NCI-H2107 (cell line): ENCODE measurements at regions not wholly inside any gene's neighbourhood (a gene's known extent, or its start where the extent isn't known, plus 50 kb on each side); places are given as distances from the start of the nearest gene placed in this dataset.

Experiments
- DNase-seq: peaks from one replicate; lab custom pipeline; 2025; lab: John Stamatoyannopoulos, UW

DNA sequence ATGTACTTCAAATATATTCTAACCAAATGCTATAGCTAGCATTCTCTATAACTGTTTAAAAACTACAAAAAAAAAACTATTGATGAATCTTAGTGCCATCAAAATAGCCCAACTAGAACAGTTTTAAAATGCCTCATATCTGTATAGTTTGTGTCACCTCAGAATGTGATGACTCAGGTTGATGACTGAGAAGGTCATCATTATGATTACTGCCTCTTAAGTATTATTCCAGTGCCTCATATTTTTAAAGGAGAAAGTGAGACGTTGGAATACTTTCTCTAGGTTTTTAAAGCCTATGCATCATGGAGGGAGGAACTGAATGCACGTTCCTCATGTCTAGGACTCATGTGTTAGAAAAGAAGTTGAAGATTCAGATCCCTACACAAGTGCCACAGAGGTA is 88.2 kb downstream of the TMA16 start:
- DNase-seq: no peak

DNA sequence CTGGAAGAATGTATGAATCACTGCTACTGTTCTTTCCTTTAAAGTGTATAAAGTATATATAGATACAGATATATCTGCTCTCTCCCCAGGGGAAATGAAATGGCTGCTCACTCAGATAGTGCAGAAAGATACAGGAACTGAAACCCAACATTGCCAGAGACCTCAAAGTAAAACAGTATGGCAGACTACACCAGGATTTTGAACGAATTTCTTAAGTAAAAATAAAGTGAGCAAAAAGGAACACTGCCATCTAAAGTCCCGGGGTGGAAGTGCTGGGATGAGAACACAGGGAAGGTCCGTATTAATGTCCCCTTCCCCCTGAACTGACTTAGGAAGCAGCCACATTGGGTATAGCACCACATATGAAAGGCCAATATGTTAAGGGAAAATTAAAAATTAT is 93.4 kb downstream of the TMA16 start:
- DNase-seq: no peak

DNA sequence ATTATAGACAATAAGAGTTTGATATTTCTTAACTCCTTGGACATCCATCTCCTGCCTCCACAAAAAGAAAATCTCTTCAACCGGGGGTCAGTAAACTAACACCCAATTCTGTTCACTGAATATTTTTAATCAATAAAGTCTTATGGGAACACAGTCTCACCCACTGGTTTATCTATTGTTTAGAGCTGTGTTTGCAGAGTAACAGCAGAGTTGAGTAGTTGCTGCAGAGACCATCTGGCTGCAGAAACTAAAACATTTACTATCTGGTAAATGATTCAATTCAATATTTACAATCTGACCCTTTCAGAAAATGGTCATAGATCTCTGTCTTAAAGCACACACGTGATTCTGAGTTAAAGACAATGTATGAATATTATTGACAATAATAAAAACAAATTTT is 94.0 kb downstream of the TMA16 start:
- DNase-seq: no peak

DNA sequence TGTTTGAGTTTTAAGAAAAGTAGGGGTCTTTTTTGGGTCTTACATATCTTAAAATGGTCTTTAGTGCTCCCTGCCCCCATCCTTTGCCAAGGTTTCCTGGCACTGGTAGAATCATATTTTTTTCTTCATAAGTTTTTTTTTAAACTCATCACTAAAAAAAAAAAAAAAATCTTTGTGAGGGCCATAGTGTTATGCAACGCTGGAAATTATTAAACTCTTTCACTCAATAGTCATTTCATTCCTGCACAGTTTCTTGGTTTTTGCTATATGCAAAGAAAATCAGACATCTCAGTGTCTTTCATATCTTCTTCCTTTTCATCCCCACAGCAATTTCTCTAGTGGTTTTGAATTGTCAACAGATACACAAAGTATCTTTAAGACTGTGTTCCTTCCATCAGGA is 95.6 kb downstream of the TMA16 start:
- DNase-seq: no peak

DNA sequence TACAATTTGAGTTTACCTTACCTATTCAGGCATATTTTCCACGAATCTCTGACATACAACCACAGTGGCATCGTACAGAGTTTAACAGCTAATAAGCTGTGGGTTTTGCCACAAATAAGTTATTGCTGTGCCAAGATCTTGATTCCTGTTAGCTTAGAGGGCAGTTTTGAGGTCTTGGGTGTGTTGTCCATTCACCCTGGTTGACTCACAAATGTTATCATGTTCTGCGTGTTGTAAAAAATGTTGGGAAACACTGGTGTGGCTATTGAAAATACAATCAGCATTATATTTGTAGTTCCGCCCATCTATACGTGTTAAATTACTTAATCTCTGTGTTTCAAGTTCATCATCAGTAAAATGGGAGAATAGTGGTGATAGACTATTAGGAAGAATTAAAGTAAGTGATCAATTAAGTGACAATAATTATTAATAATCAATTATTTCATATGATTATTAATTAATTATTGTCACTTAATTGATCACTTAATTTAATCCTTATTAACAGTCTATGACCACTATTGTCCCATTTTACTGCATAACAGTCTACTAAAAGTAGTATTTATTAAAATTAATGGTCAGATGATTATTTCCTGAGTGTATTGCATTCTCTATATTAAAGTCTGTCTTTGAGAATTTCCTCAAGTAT is 96.3 kb downstream of the TMA16 start:
- no peak for DNase-seq

DNA sequence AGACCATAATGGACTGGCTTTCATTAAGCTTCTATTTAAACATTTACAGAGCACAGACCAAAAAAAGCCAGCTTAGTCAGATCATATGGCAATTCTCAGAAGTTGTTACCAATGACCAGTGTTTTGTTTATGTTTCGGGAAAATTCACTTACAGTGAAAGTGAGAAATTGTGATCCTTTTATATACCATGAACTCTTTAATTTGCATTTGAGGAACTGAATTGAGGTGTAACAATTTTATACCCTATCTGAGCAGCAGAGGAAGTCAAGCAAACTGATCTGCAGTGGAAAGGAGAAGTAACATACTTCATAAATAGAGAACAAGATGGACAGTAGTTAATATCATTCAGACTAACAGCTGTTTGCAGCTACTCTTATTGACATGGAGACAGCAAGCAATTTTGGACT is 97.1 kb downstream of the TMA16 start:
- no peak for DNase-seq

DNA sequence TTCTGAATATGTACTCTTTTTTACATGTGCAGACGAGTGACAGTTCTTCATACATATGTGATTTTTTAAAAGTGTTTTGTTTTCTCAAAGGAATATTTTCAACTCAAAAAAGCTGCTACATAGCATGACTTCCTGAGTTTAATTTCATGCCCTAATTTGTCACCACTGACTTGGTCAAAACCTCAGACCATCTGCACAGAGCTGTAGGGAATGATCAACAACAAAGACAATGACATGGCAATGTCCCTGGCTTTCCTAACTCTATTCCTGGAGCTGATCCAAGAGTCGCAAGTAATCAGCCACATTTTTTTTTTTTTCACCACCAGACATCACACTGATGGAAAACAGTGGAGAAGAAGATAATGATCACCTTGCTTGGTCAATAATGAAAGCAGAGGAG is 97.7 kb downstream of the TMA16 start:
- no peak for DNase-seq

DNA sequence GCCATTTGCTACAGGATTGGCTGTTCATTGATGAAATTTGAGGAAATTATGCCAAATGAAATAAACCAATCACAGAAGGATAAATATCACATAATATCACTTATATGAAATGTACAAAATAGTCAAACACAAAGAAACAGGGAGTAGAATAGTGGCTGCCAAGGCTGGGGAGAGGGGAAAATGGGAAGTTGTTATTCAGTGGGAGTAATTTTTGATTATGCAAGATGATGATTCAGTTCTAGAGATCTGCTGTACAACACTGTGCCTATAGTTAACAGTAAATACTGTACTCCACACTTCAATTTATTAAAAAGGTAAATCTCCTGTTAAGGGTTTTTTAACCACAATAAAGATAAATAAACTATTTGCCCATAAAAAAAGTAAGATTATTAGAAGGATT is 101.1 kb downstream of the TMA16 start:
- DNase-seq: no peak

DNA sequence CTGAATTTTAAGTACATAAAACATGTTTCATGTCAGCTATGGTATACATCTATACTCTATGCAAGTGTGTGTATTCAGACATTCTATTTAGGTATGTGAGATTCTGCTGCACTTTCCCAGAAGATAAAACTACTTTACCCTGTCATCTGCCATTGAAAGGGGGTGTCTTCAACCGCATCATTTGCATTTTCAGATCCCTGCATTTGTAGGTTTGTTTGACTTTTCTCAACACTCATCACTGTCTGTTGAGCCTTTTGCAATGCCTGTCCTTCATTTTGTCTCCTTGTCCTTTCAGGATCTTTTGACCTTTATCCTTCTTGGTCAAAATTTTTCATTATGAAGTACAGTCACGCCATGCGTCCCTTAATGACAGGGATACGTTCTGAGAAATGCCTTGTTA is 103.5 kb downstream of the TMA16 start:
- DNase-seq: no peak

DNA sequence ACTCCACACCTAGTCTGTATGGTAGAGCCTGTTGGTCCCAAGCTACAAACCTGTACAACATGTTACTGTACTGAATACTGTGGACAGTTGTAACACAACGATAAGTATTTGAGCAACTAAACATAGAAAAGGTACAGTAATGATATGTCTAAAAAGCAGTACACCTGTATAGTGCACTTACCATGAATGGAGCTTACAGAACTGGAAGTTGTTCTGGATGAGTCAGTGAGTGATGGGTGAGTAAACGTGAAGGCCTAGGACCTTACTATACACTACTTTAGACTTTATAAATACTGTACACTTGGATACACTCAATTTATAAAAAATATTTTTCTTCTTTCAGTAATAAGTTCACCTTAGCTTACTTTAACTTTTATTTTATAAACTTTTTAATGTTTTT is 104.0 kb downstream of the TMA16 start:
- DNase-seq: no peak

DNA sequence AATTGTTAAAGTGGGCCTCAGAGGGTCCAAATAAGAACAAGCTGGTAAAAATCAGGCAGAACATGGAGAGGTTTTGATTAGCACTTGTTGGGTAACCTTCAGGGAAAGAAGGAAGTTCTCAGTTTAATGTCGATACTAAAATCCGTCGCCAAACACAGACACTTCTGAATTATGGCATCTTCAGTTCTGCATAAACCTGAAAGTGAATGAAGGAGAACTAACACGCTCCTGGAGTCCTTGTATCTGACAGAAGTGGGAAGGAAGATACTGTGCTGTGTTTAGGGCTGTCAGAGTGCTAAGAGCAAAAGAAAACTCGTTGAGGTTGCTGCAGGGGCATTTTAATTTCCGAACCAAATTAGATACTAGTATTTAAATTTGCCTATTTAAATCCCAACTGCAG is 106.2 kb downstream of the TMA16 start:
- DNase-seq: no peak

DNA sequence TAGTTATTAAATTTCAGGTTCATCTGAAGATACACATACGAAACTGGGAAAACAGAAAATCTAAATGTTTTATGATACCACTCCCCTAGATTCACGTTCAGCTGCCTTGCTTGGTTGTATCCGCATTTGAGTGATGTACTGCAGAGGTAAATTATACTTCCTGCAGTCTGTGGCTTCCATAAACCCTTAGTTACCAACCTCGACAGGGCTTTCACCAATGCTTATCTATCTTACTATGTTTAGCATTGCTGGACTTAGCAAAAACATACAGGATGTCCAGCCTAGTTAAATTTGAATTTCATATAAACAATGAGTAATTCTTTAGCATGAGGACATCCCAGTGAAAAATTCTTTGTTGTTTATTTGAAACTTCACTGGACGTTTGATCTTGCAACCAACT is 108.8 kb downstream of the TMA16 start:
- DNase-seq: no peak

DNA sequence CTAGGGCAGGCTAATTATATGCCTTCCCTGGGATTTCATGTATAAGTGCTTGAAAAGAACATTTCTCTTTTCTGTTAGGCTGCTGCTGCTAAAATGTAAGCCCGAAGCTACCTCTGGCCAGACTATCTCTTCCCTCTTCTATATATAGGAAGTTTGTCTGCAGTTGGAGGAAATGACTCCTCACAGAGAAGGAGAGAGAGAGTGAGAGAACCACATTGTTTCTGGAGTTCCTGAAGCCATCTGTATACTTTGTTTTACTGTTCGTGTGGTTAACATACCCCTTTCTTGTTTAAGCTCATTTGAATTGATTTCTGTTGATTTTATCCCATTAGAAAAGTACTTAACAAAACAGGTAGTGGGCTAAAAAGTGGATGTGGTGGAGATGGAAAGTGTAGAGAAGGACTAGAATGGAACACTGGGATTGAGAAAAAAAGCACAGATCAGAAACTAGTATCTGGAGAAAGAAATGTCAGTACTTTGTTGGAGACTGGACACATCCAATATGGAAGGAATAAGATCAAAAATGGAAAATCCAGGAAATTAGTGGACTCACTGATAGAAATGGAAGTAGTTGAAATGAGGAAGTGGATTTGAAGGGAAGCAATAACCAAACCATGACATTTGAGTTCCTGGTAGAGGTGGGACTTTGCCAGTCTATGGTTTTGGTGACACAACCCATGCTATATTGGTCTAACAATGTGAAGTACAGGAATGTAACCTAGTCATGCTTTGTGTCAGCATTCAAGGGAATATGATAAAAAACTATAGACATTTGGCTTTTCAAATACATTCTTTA is 112.6 kb downstream of the TMA16 start:
- no peak for DNase-seq

DNA sequence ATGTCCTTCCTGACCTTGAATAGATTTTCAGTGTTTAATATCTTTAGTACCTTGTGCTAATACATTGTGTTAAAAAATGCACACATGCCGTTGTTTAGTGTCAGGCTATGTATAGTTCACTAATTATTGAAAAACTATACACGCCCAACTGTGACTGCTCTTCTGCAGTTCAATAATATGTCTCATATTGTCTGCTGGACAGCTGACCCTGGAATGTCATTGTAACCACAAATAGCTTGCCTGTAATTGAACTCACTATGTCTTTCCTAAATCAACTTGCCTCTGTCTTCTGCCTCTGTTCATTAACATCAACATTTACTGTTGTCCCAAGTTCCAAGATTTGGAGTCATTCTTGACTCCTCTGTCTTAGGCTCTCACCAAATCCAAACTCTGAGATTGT is 114.5 kb downstream of the TMA16 start:
- no peak for DNase-seq

DNA sequence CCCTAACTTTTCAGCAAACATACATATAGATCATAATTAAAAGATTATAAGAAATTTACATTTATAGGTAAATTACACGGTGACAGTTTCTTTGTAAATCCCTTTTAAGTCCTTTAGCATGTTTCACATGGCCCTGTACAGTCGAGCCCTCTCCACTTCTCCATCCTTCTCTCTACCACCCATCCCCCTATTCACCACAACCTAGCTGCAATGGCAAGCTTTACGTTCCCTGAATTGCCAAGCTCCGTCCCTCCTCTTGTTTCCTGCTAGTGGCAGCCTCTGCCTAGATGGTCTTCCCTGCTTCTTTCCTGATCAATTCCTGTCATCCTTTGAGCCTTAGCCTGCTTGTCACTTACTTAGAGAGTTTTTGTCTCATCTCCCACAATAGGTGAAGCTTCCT is 116.2 kb downstream of the TMA16 start:
- no peak for DNase-seq

DNA sequence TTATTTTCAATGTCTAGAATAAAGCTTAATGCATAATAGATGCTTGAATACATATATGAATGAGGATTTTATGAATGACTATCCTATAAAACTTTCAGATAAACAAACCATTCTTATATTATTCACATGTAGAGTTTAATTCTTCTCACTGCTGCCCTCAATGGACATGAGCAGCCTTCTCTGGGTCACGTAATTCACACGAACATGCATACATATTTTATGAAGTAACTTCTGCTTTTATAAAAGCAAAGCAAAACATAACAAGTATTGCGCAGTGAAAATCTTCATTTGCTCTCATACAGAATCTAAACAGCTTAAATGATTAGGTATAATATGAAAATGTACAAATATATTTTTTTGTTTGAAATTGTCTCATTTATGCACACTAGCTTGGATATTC is 116.7 kb downstream of the TMA16 start:
- DNase-seq: no peak

DNA sequence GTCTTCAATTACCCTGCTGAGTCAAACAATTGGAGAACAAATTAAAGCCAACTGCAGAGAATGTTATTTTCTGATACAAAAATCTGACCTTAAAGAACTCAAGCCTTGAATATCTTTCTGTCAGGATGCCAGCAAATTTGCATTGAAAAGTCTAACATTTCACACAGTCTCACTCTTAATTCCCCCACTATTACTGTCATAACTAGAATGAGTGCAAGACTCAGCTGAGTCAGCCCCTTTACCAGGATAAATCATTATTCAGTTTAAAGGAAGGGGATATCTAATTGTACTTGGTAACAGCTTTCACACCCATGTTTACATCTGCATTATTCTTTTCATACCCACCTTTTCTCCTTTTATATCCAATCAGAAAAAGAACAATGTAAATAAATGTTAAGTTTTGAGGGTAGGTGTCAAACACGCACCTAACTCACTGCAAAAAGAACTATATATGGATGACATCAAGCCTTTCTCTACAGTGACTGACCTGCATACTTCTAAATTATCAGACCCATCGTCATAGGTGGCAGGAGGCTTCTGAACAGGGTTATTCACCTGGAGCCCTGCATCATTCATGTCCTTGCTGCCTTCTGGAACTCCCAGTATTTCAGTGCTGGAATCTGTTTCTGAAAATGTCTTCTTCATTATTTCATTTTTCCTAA is 117.4 kb downstream of the TMA16 start:
- no peak for DNase-seq

DNA sequence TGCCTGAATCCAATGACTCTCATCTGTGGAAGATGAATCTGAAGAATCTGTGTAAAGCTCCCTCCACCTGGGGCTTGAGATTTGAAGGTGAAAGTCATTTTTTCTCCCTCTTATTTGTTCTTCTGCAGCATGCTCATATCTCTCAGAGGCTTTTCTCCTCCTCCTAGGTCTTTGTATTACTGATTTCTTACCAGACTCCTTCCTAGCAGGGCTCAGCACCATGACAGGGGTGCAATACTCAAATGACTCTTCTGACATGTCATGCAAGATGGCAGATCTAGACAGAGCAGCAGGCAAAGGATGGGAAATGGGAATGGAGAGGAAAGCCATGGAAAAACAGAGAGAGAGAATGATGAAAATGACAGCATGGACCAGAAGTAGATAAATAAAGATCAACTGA is 118.3 kb downstream of the TMA16 start:
- no peak for DNase-seq

DNA sequence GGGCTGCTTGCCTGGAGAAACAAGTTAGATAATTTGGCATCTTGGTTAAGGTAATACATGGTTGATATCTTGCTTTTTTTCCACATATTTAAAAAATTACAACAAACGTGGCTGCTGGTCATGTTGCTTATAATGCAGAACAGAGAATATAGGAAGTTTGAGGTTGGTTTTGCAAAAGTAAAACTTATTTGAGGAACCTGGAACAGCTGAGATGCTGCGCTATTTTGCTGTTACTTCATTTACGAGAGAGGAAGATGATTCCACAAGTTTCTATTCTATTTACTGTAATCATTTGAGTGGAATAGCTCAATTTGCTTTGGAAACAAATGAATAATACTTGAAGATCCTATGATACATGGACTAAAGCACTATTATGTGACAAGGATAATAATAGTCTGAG is 118.9 kb downstream of the TMA16 start:
- no peak for DNase-seq

DNA sequence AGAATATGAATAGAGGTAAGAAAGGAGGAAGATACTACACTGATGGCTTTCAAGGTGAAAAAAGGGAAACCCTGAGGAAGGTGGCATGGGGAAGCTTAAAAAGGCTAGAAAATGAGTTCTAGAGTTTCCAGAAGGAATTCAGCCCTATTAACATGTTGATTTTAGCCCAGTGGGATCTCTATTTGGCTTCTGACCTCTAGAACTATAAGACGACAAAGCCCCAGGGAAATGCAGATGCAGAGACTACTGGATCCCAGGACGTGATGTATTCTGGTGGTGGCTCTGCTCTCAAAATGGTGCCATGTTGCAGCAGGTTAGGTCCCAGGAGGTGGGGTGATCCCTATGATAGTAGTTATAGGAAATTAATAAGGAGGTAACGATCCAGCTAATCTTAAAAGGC is 120.4 kb downstream of the TMA16 start:
- DNase-seq: no peak

DNA sequence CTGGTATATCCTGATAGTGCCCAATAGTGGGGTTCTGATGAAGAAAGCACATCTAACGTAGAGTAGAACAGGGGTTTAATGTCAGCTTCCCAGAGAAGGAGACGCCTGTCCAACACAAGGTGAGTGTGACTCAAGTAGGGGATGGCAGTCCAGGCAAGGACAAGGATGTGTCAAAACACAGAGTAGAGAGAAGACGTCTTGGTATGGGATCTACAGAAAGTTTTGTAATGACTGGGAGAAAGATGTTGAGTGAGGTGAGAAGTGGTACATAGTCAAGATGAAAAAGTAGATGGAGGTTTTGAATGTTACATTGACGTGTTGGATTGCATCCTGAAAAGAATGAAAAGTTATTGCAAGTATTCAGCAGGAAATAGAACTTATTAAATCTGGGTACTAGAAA is 124.4 kb downstream of the TMA16 start:
- no peak for DNase-seq

DNA sequence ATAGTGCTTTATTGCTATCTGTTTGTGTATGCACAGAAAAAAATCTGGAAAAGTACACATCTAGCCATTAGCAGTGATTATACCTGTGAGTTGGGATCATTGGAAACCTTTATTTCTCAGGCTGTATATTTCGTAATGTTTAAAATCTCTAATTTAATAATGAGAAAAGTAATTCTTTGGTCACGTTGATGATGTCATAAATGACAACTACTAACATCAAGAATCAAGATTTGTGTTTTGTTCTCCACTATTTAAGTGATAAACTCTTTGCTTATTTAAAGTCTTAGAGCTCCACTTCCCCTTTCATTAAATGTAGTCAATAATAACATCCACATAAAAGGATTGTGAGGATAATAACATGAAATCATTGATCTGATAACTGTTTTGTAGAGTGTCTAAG is 126.2 kb downstream of the TMA16 start:
- no peak for DNase-seq

DNA sequence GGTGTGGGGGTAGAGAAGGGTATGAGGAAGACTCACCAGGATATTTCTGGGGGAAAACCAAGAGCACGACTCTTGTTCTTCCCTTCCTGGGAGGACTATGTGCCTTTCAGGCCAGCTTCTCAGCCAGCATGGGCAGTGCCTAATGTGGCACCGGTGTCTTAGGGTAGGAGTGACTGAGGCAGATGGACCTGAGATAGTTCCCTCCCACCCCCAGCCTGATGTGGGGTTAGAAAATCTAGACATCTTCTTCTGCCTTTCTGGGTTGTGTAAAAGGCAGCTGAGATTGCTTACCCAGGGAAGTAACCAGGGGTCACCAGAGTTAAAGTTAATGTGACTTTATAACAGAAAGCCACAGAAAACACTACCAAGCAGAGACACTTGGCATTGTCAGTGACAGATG is 127.3 kb downstream of the TMA16 start:
- DNase-seq: no peak
